ENCODE measurements at regions not wholly inside any gene's neighbourhood (a gene's known extent, or its start where the extent isn't known, plus 50 kb on each side); places are given as distances from the start of the nearest gene placed in this dataset.

DNA sequence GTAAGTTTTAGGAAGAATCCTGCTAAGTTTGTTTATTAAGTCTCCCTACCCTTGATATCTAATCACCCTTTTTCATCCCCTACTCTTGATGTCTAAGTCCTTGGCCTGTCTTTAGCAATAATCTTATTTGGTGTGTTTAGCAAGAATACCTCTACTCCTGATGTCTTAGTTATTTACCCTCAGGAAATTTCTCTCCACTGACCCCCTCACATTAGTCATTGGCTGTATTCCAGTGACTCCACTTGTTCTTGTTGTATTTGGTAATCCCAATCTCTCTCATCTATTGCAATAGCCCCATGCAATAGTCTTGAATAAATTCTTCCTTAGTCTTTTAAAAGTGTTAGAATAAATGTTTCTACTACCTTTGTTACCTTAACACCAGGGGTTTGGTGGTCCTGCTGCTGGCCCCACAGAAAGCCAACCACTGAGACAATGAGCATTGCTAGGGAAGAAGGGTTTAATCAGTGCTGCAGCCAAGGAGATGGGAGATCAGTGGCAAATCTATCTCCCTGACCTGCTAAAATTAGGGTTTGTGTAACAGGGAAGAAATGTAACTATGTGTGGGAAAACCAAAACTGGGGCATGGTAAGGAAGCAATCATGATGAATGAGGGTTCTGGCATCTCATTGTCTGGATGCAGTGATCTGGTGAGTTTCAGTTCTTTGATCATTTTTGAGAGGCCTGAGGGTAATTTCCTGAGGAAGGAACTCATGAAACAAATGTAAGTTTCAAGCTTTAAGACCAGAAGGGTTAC lies 236.4 kb upstream of the DAB2 start:
- H3K4me1 ChIP-seq (ENCODE audit: control insufficient read depth in 5 of 5, insufficient read depth in 5 of 5, low read length in 5 of 5), result no peaks in the 10 kb centered on the region
- ATAC-seq (ENCODE audit: insufficient read depth, low FRiP score) (no peak), DNase-seq (no peak)

DNA sequence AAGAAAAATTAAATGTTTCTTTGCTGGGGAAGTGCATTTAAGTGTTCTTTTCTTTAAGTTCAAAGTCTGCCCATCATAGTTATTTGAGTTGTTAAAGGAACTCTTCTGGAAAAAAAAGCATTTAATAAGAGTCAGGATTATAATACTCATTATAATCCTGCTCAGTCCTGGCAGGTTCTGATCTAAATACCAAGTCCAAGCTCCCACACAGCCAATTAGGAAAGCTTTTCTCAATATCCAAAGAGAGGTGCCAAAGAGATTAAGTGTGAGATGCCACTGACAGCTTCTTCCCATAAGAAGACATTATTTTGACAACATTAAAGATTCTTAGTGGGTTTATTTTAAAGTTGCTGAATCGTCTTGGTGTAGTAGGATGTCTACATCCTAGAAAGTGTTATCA lies 235.2 kb upstream of the DAB2 start:
- no peak for ATAC-seq (ENCODE audit: insufficient read depth, low FRiP score)
- no peak for DNase-seq
- TF ChIP-seq, protein P1, sequence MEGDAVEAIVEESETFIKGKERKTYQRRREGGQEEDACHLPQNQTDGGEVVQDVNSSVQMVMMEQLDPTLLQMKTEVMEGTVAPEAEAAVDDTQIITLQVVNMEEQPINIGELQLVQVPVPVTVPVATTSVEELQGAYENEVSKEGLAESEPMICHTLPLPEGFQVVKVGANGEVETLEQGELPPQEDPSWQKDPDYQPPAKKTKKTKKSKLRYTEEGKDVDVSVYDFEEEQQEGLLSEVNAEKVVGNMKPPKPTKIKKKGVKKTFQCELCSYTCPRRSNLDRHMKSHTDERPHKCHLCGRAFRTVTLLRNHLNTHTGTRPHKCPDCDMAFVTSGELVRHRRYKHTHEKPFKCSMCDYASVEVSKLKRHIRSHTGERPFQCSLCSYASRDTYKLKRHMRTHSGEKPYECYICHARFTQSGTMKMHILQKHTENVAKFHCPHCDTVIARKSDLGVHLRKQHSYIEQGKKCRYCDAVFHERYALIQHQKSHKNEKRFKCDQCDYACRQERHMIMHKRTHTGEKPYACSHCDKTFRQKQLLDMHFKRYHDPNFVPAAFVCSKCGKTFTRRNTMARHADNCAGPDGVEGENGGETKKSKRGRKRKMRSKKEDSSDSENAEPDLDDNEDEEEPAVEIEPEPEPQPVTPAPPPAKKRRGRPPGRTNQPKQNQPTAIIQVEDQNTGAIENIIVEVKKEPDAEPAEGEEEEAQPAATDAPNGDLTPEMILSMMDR (IDR thresholded peaks at IDR 0.05; ENCODE audit: control extremely low read depth, extremely low read depth), result no peak
- Histone ChIP-seq H3K9ac (ENCODE audit: insufficient read depth in 1 of 2, low read length in 2 of 2) (no peak overlapping the region), H3K4me1 (ENCODE audit: control insufficient read depth in 5 of 5, insufficient read depth in 5 of 5, low read length in 5 of 5) (no peaks in the 10 kb centered on the region), H3K9me3 (ENCODE audit: control insufficient read depth in 4 of 4, insufficient read depth in 3 of 4, low read length in 3 of 4) (peaks cover 0 to 2% (median 0%) of the 10 kb centered on the region in 4 donors), H3K36me3 (ENCODE audit: control insufficient read depth in 4 of 4, insufficient read depth in 4 of 4, low read length in 4 of 4) (no peaks in the 10 kb centered on the region), H3K27ac (ENCODE audit: low read depth in 1 of 2, low read length in 1 of 2) (no peak overlapping the region), H3K4me3 (no peak overlapping the region), H3K27me3 (ENCODE audit: control insufficient read depth in 3 of 3, insufficient read depth in 3 of 3, low read length in 2 of 3) (no peaks in the 10 kb centered on the region)
- WGBS, 2 donors, result 92% methylated on average over 1 of the region's 1 CpG

More for the DNA sequence above, 236.4 kb upstream of the DAB2 start:
- Histone ChIP-seq H3K36me3 (ENCODE audit: control insufficient read depth in 4 of 4, insufficient read depth in 4 of 4, low read length in 4 of 4) (no peaks in the 10 kb centered on the region), H3K4me3 (no peak overlapping the region), H3K9ac (ENCODE audit: insufficient read depth in 1 of 2, low read length in 2 of 2) (no peak overlapping the region), H3K27ac (ENCODE audit: low read depth in 1 of 2, low read length in 1 of 2) (no peak overlapping the region), H3K27me3 (ENCODE audit: control insufficient read depth in 3 of 3, insufficient read depth in 3 of 3, low read length in 2 of 3) (no peaks in the 10 kb centered on the region), H3K9me3 (ENCODE audit: control insufficient read depth in 4 of 4, insufficient read depth in 3 of 4, low read length in 3 of 4) (peaks cover 0 to 3% (median 0%) of the 10 kb centered on the region in 4 donors)
- TF ChIP-seq, protein P1 (IDR thresholded peaks at IDR 0.05; ENCODE audit: control extremely low read depth, extremely low read depth), result no peak

DNA sequence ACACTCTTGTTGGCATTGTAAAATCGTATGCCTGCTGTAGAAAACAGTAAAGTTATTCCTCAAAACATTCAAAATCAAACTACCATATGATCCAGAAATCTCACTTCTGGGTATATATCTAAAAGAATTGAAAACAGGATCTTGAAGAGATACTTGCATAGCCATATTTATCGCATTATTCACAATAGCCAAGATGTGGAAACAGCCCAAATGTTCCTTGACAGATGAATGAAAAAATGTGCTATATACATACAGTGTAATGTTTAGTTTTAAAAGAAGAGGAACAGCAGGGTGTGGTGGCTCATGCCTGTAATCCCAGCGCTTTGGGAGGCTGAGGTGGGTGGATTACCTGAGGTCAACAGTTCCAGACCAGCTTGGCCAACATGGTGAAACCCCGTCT lies 234.1 kb upstream of the DAB2 start:
- H3K9me3 ChIP-seq (ENCODE audit: control insufficient read depth in 4 of 4, insufficient read depth in 3 of 4, low read length in 3 of 4), result no peaks in the 10 kb centered on the region
- ATAC-seq (ENCODE audit: insufficient read depth, low FRiP score) (no peak), DNase-seq (no peak)
- WGBS, 2 donors, result 91 to 92% methylated on average over 4 of the region's 4 CpGs
- no peak overlapping the region for H3K4me3 ChIP-seq
- H3K36me3 ChIP-seq (ENCODE audit: control insufficient read depth in 4 of 4, insufficient read depth in 4 of 4, low read length in 4 of 4), result no peaks in the 10 kb centered on the region
- TF ChIP-seq, protein P1 (IDR thresholded peaks at IDR 0.05; ENCODE audit: control extremely low read depth, extremely low read depth), result no peak
- no peaks in the 10 kb centered on the region for H3K4me1 ChIP-seq (ENCODE audit: control insufficient read depth in 5 of 5, insufficient read depth in 5 of 5, low read length in 5 of 5)
- H3K27me3 ChIP-seq (ENCODE audit: control insufficient read depth in 3 of 3, insufficient read depth in 3 of 3, low read length in 2 of 3), result no peaks in the 10 kb centered on the region
- H3K9ac ChIP-seq (ENCODE audit: insufficient read depth in 1 of 2, low read length in 2 of 2), result no peak overlapping the region
- H3K27ac ChIP-seq (ENCODE audit: low read depth in 1 of 2, low read length in 1 of 2), result no peak overlapping the region

DNA sequence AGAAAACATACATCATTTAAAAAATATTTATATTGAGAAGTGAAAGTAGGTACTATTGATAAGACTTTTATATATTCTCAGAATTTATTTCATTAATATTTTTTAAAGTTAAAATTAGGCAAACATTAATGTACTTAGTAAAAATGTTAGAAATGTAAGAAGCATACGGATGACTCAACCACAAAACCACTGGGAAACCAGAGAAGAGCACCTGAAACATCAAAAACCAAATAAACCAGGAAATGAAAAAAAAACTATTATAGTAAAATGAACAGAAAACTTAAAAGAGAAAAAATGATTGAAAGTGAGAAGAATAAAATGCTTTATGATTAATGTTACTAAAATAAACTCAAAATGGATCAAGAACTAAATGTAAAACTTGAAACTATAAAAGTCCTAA lies 233.2 kb upstream of the DAB2 start:
- no peak for ATAC-seq (ENCODE audit: insufficient read depth, low FRiP score)
- Histone ChIP-seq H3K4me1 (ENCODE audit: control insufficient read depth in 5 of 5, insufficient read depth in 5 of 5, low read length in 5 of 5) (no peaks in the 10 kb centered on the region), H3K9me3 (ENCODE audit: control insufficient read depth in 4 of 4, insufficient read depth in 3 of 4, low read length in 3 of 4) (no peaks in the 10 kb centered on the region), H3K4me3 (no peak overlapping the region), H3K27me3 (ENCODE audit: control insufficient read depth in 3 of 3, insufficient read depth in 3 of 3, low read length in 2 of 3) (no peaks in the 10 kb centered on the region), H3K36me3 (ENCODE audit: control insufficient read depth in 4 of 4, insufficient read depth in 4 of 4, low read length in 4 of 4) (no peaks in the 10 kb centered on the region), H3K27ac (ENCODE audit: low read depth in 1 of 2, low read length in 1 of 2) (no peak overlapping the region), H3K9ac (ENCODE audit: insufficient read depth in 1 of 2, low read length in 2 of 2) (no peak overlapping the region)
- no peak for DNase-seq
- TF ChIP-seq, protein P1 (IDR thresholded peaks at IDR 0.05; ENCODE audit: control extremely low read depth, extremely low read depth), result no peak
- WGBS, 2 donors, result 58 to 61% methylated on average over 1 of the region's 1 CpG
